GM12864 (cell line): ENCODE measurements at regions not wholly inside any gene's neighbourhood (a gene's known extent, or its start where the extent isn't known, plus 50 kb on each side); places are given as distances from the start of the nearest gene placed in this dataset.

ENCODE experiments used
- DNase-seq: peaks from one replicate; pipeline ENCODE4 v3.0.0-alpha.2; 2011; ENCODE audit warnings: low read depth
- H3K4me3 ChIP-seq: 2 replicates; pipeline ENCODE4 v1.5.1; 2011; ENCODE audit warnings: mild to moderate bottlenecking, low read depth, low read length, control low read depth
- TF ChIP-seq, protein P1 (sequence below): IDR thresholded peaks from 2 replicates; pipeline ENCODE4 v1.5.1; 2011; ENCODE audit warnings: low read depth, mild to moderate bottlenecking, moderate library complexity, low read length, control low read depth, inconsistent platforms; ENCODE audit errors: missing control alignments

DNA sequence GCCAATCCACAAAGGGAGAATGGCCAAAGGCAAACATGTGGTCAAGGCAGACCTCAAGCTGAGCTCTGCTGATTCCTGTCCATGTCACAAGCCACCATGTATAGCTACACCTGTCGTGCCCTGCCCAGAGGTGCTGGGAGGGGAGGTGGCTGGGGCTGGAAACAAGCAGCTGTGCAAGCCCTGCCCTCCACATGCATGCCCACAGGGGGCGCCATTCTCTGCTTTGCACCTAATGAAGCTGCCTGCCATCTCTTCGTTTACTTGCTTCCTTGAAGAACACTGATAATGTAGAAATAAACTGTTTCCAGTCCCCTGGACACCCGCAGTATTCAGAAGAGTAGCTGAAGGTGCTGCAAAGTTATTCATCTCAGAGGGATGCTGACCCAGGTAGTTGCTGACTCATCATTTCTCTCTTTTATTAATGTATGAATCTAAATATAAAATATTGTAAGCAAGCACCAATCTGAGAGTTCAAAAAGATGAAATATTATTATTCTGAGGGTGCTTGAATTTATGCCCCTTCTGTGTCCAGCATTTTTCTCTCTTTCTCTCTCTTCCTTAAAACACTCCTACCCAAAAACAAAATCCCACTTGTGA is 278.6 kb downstream of the ADGRA3 start:
- DNase-seq: no peak
- H3K4me3 ChIP-seq: no peak overlapping the region
- TF ChIP-seq, protein P1, sequence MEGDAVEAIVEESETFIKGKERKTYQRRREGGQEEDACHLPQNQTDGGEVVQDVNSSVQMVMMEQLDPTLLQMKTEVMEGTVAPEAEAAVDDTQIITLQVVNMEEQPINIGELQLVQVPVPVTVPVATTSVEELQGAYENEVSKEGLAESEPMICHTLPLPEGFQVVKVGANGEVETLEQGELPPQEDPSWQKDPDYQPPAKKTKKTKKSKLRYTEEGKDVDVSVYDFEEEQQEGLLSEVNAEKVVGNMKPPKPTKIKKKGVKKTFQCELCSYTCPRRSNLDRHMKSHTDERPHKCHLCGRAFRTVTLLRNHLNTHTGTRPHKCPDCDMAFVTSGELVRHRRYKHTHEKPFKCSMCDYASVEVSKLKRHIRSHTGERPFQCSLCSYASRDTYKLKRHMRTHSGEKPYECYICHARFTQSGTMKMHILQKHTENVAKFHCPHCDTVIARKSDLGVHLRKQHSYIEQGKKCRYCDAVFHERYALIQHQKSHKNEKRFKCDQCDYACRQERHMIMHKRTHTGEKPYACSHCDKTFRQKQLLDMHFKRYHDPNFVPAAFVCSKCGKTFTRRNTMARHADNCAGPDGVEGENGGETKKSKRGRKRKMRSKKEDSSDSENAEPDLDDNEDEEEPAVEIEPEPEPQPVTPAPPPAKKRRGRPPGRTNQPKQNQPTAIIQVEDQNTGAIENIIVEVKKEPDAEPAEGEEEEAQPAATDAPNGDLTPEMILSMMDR: peak; percentile 18

DNA sequence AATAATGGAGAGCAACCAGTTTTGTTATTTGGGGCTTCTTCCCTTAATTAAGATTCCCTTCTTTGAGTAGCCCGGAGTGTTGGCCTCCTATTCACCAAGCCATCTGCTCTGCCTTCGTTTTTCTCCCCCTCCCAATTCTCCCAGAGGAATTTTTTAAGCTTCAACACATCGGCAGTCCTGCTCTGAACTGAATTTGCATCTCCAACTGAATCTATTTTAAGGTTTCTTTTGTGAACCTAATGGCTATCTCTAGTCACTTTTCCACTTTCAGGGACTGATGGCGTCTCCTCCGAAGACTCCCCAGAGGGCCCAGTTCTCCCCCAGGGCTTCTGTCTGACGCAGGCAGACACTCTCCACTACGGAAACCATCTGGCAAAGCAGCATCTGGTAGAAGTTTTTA is 280.2 kb downstream of the ADGRA3 start:
- no peak overlapping the region for H3K4me3 ChIP-seq
- no peak for DNase-seq
- TF ChIP-seq, protein P1: no peak

DNA sequence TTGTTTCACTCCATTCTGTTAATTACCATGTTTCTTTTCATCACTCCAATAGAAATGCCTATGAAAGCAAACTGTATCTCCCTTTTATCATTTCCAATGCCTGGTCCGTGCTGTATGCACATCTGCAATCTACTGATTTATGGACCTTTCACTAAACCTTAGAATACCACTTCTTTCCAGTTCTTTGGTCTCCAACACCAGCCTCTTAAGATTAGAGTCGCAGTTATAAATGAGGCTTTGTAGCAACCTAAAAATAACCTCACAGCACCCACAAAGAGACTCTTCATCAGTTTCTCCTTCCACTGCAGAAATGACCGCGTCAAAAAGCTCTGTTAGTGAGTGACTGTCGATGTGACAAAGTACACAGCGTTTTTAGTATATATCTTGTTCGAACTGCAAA is 282.6 kb downstream of the ADGRA3 start:
- DNase-seq: no peak
- H3K4me3 ChIP-seq: no peak overlapping the region
- TF ChIP-seq, protein P1: no peak

DNA sequence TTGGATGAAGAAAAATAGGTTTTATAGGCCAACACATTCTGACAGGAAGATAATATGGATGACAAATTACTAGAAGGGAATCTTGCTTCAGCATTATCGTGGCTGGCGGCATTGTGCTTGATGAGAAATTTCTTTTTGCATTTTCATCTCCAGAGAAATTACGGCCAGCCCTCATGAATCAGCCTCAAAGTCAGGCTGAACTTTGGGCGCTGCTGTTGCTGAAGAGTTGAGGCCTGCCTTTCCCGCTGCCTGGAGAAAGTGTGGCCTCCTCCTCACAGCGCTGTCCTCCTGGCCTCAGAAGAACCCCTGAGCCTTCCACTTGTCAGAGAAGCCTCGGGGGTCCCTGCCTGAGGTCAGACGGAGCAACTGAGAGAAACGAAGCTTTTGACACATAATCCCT is 272.4 kb upstream of the KCNIP4 start:
- no peak for DNase-seq

DNA sequence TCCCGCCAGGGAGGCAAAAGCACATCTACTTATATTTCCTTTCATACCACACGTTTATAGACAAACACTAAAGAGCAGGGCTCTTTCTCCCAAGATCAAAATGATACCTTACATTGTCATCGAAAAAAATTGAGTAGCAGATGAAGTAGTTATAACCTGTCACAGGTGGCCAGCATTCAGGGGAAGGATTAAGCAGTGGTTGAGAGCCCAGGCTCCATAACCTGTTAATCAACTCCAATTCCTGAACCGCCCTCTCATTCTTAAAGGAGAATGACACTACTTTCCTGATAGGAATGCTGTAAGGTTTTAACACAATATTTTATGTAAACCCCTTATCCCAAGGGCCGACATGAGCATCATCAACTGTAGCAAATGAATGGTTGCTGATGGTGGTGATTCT is 268.9 kb upstream of the KCNIP4 start:
- no peak overlapping the region for H3K4me3 ChIP-seq
- DNase-seq: no peak
- TF ChIP-seq, protein P1: no peak

More for the DNA sequence above, 272.4 kb upstream of the KCNIP4 start:
- H3K4me3 ChIP-seq: no peak overlapping the region
- TF ChIP-seq, protein P1: no peak

DNA sequence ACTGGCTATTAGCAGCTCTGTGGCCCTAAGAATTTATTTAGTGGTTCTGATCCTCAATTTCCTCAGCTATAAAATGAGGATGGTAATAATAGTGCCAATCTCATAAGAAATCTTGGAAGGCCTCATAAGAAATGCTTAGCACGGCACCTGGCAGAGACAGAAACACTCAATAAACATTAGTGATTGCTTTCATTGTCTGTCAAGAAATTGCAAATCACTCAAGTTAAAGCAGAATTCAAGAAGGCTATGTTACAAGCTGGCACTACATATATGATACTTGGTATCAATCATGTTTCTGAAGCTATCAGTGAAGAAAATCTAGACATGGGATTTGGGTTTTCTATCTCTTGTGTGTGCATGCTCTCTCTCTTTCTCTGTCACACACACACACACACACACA is 267.7 kb upstream of the KCNIP4 start:
- no peak overlapping the region for H3K4me3 ChIP-seq
- TF ChIP-seq, protein P1: no peak
- DNase-seq: no peak

DNA sequence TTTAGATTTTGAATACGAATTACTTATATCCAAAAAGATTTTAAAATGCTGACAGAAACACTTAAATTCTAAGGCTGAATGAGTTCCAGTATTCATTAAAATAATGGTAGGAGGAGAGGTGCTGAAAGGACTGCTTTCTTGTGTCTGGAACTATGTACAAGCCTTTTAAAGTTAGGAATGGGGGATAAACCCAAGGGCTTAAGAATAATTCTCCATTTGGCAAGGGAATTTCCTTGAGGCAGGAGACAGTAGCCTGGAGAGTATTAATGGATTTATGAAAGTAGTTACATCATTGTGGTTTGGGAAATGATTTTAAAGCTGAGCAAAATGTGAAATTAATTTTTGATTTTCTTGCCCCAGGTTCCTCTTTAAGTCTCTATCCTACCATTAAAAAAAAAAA is 266.5 kb upstream of the KCNIP4 start:
- DNase-seq: no peak
- H3K4me3 ChIP-seq: no peak overlapping the region
- TF ChIP-seq, protein P1: no peak
